HUES6 (cell line): ENCODE measurements at regions not wholly inside any gene's neighbourhood (a gene's known extent, or its start where the extent isn't known, plus 50 kb on each side); places are given as distances from the start of the nearest gene placed in this dataset.

Source experiments
- H3K27ac ChIP-seq: 2 replicates; pipeline ENCODE4 v1.7.0; 2013; ENCODE audit warnings: low read depth, mild to moderate bottlenecking, low read length, inconsistent platforms
- H3K27me3 ChIP-seq: 2 replicates; pipeline ENCODE4 v1.6.1; 2013; ENCODE audit warnings: low read length; ENCODE audit not compliant: control insufficient read depth, insufficient read depth
- H3K36me3 ChIP-seq: 2 replicates; pipeline ENCODE4 v1.6.1; 2013; ENCODE audit warnings: low read length; ENCODE audit not compliant: control insufficient read depth, insufficient read depth
- H3K4me1 ChIP-seq: 2 replicates; pipeline ENCODE4 v1.6.1; 2013; ENCODE audit warnings: low read length; ENCODE audit not compliant: control insufficient read depth, insufficient read depth
- H3K4me3 ChIP-seq: 2 replicates; pipeline ENCODE4 v1.5.1; 2013; ENCODE audit warnings: low read depth, low read length
- H3K9ac ChIP-seq: one replicate; pipeline ENCODE4 v1.6.1; 2013; ENCODE audit warnings: mild to moderate bottlenecking, low read length
- H3K9me3 ChIP-seq: 2 replicates; pipeline ENCODE4 v1.6.1; 2013; ENCODE audit warnings: low read depth, low read length; ENCODE audit not compliant: control insufficient read depth, insufficient read depth

- no peak overlapping the region for H3K27ac ChIP-seq
- no peaks in the 10 kb centered on the region for H3K27me3 ChIP-seq
- no peak overlapping the region for H3K4me3 ChIP-seq
- no peaks in the 10 kb centered on the region for H3K4me1 ChIP-seq
- peaks cover 11% of the 10 kb centered on the region for H3K9me3 ChIP-seq
- no peaks in the 10 kb centered on the region for H3K36me3 ChIP-seq
- no peak overlapping the region for H3K9ac ChIP-seq
Observed at GRCh38 chr14:84108746-84109457, 1421.0 kb upstream of the FLRT2 start.

- no peaks in the 10 kb centered on the region for H3K36me3 ChIP-seq
- 0 out of 2 replicates have a peak, but pooled peaks cover 2% of the 10 kb centered on the region for H3K9me3 ChIP-seq
- no peak overlapping the region for H3K4me3 ChIP-seq
- H3K9ac ChIP-seq: no peak overlapping the region
- H3K4me1 ChIP-seq: no peaks in the 10 kb centered on the region
- H3K27me3 ChIP-seq: no peaks in the 10 kb centered on the region
- H3K27ac ChIP-seq: no peak overlapping the region; the same call in 1 of the 2 replicates
Observed at GRCh38 chr14:84112589-84112988, 1417.4 kb upstream of the FLRT2 start.

GRCh38 chr14:84125676-84126075 is 1404.3 kb upstream of the FLRT2 start:
- Histone ChIP-seq H3K9ac (no peak overlapping the region), H3K9me3 (no peaks in the 10 kb centered on the region), H3K27ac (no peak overlapping the region), H3K27me3 (no peaks in the 10 kb centered on the region), H3K4me1 (no peaks in the 10 kb centered on the region), H3K4me3 (no peak overlapping the region), H3K36me3 (no peaks in the 10 kb centered on the region)

- no peaks in the 10 kb centered on the region for H3K9me3 ChIP-seq
- no peak overlapping the region for H3K27ac ChIP-seq
- H3K27me3 ChIP-seq: no peaks in the 10 kb centered on the region
- no peak overlapping the region for H3K4me3 ChIP-seq
- H3K4me1 ChIP-seq: no peaks in the 10 kb centered on the region
- H3K36me3 ChIP-seq: no peaks in the 10 kb centered on the region
- H3K9ac ChIP-seq: no peak overlapping the region
Observed at GRCh38 chr14:84127495-84127894, 1402.4 kb upstream of the FLRT2 start.

- no peaks in the 10 kb centered on the region for H3K27me3 ChIP-seq
- H3K27ac ChIP-seq: no peak overlapping the region
- no peak overlapping the region for H3K9ac ChIP-seq
- no peaks in the 10 kb centered on the region for H3K4me1 ChIP-seq
- H3K9me3 ChIP-seq: no peaks in the 10 kb centered on the region
- no peaks in the 10 kb centered on the region for H3K36me3 ChIP-seq
- H3K4me3 ChIP-seq: no peak overlapping the region
Observed at GRCh38 chr14:84128050-84128449, 1401.9 kb upstream of the FLRT2 start.

- Histone ChIP-seq H3K4me1 (no peaks in the 10 kb centered on the region), H3K27me3 (no peaks in the 10 kb centered on the region), H3K9me3 (no peaks in the 10 kb centered on the region), H3K27ac (no peak overlapping the region), H3K4me3 (no peak overlapping the region), H3K36me3 (no peaks in the 10 kb centered on the region), H3K9ac (no peak overlapping the region)
Observed at GRCh38 chr14:84129007-84129406, 1400.9 kb upstream of the FLRT2 start.

- no peaks in the 10 kb centered on the region for H3K36me3 ChIP-seq
- H3K4me3 ChIP-seq: no peak overlapping the region
- H3K9me3 ChIP-seq: no peaks in the 10 kb centered on the region
- H3K4me1 ChIP-seq: no peaks in the 10 kb centered on the region
- no peak overlapping the region for H3K27ac ChIP-seq
- no peak overlapping the region for H3K9ac ChIP-seq
- no peaks in the 10 kb centered on the region for H3K27me3 ChIP-seq
Observed at GRCh38 chr14:84129941-84130340, 1400.0 kb upstream of the FLRT2 start.

- H3K4me3 ChIP-seq: no peak overlapping the region
- no peaks in the 10 kb centered on the region for H3K27me3 ChIP-seq
- no peaks in the 10 kb centered on the region for H3K4me1 ChIP-seq
- H3K36me3 ChIP-seq: no peaks in the 10 kb centered on the region
- H3K9me3 ChIP-seq: 0 out of 2 replicates have a peak, but pooled peaks cover 3% of the 10 kb centered on the region
- H3K27ac ChIP-seq: no peak overlapping the region
- no peak overlapping the region for H3K9ac ChIP-seq
Observed at GRCh38 chr14:84131924-84132323, 1398.0 kb upstream of the FLRT2 start.

GRCh38 chr14:84144166-84144565 is 1385.8 kb upstream of the FLRT2 start:
- Histone ChIP-seq H3K9ac (no peak overlapping the region), H3K27me3 (no peaks in the 10 kb centered on the region), H3K9me3 (no peaks in the 10 kb centered on the region; the same call in 1 of the 2 replicates), H3K4me1 (no peaks in the 10 kb centered on the region), H3K36me3 (no peaks in the 10 kb centered on the region), H3K27ac (no peak overlapping the region), H3K4me3 (no peak overlapping the region)

GRCh38 chr14:84152452-84152851 is 1377.5 kb upstream of the FLRT2 start:
- Histone ChIP-seq H3K27me3 (no peaks in the 10 kb centered on the region), H3K9me3 (no peaks in the 10 kb centered on the region; the same call in 1 of the 2 replicates), H3K27ac (no peak overlapping the region), H3K4me1 (no peaks in the 10 kb centered on the region), H3K9ac (no peak overlapping the region), H3K36me3 (no peaks in the 10 kb centered on the region), H3K4me3 (no peak overlapping the region)

GRCh38 chr14:84162633-84163032 is 1367.3 kb upstream of the FLRT2 start:
- no peaks in the 10 kb centered on the region for H3K9me3 ChIP-seq

More at GRCh38 chr14:84162633-84163032, 1367.3 kb upstream of the FLRT2 start:
- Histone ChIP-seq H3K36me3 (no peaks in the 10 kb centered on the region), H3K9ac (no peak overlapping the region), H3K27me3 (no peaks in the 10 kb centered on the region), H3K4me1 (no peaks in the 10 kb centered on the region), H3K4me3 (no peak overlapping the region), H3K27ac (no peak overlapping the region)
